Activated T-helper 17 cell treated with anti-CD3 and anti-CD28 coated beads, Interleukin-2, amount 50 U/mL, for 72 hours (primary cell): ENCODE measurements at regions not wholly inside any gene's neighbourhood (a gene's known extent, or its start where the extent isn't known, plus 50 kb on each side); places are given as distances from the start of the nearest gene placed in this dataset.
A peak's percentile ranks its signal among the peaks of the same experiment; 100 is the strongest.

Experiments used
- ATAC-seq: fragments of 150-1000 bp; cut with Tn5 transposase; replicated peaks from 2 replicates; pipeline ENCODE4 v1.10.0; 2021; ENCODE audit warnings: mild to moderate bottlenecking, moderate library complexity
- H3K27ac Mint-ChIP-seq: one replicate; pipeline ENCODE4 v1.8.0; 2022; ENCODE audit warnings: mixed read lengths
- H3K27me3 Mint-ChIP-seq: one replicate; pipeline ENCODE4 v1.8.0; 2022; ENCODE audit warnings: mixed read lengths
- H3K36me3 Mint-ChIP-seq: one replicate; pipeline ENCODE4 v1.8.0; 2022; ENCODE audit warnings: low read depth, mild to moderate bottlenecking, mixed read lengths
- H3K4me1 Mint-ChIP-seq: one replicate; pipeline ENCODE4 v1.8.0; 2022; ENCODE audit warnings: mixed read lengths
- H3K4me3 Mint-ChIP-seq: one replicate; pipeline ENCODE4 v1.8.0; 2022; ENCODE audit warnings: mild to moderate bottlenecking, mixed read lengths
- H3K9me3 Mint-ChIP-seq: one replicate; pipeline ENCODE4 v1.8.0; 2022; ENCODE audit warnings: mixed read lengths

DNA sequence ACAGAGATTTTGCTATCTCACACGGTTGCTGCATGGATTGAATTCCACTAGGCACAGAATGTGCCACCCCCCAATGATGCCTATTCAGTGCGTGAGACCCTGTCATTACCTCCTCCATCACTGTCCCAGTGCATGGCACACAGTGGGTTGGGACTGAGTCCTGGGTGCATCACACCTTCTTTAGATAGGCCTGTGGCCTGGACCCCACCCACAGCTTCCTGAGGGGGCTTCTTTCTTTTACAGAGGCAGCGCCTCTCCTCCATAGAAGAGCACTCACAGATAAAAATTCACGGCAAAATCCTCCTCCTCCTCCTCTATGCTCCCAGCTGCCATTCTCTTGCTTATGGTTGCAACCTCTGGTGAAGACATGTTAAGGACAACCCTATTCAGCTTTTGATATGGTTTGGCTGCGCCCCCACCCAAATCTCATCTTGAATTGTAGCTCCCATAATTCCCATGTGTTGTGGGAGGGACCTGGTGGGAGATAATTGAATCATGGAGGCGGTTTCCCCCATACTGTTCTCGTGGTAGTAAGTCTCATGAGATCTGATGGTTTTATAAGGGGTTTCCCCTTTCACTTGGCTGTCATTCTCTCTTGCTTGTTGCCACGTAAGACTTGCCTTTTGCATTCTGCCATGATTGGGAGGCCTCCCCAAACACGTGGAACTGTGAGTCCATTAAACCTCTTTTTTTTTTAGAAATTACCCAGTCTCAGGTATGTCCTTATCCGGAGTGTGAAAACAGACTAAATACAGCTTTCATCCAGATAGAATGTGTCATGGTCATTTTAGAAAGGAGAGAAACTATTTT is 147.6 kb downstream of the KLF13 start:
- Mint-ChIP-seq H3K27ac (peak overlapping the region; percentile 91), H3K4me1 (peaks cover 30% of the 10 kb centered on the region), H3K9me3 (peaks cover 6% of the 10 kb centered on the region), H3K36me3 (peaks cover 11% of the 10 kb centered on the region), H3K27me3 (no peaks in the 10 kb centered on the region), H3K4me3 (peak overlapping the region; percentile 84)
- peak; percentile 67 for ATAC-seq

DNA sequence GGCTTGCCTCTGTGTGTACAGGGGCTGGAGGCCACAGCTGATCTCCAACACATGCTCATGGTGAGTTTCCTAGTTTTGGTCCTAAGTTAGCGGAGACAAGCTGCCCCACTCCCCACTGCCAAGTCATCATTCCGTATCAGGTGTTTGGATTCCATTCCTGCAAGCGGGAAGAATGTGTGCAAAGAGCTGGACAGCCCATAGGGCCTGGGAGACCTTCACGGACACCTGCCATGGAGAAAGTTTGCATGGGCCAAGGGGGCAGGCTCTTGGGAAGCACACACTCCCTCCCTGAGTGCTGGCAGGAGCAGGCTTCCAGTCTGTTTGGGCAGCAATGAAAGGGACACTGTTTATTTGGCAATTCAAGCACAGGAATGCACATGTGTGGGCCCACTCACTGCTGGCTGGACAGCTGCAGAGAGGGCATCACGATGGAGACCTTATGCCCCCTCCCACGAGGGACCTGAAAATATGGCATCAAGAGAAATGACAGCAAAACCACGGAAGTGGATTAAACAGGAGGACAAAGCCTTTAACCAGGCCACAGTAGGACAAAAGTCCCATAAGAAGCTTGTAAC is 149.7 kb downstream of the KLF13 start:
- no peak for ATAC-seq
- Mint-ChIP-seq H3K36me3 (peaks cover 28% of the 10 kb centered on the region), H3K9me3 (peaks cover 6% of the 10 kb centered on the region), H3K27ac (no peak overlapping the region), H3K4me3 (no peak overlapping the region), H3K4me1 (peaks cover 32% of the 10 kb centered on the region), H3K27me3 (no peaks in the 10 kb centered on the region)

DNA sequence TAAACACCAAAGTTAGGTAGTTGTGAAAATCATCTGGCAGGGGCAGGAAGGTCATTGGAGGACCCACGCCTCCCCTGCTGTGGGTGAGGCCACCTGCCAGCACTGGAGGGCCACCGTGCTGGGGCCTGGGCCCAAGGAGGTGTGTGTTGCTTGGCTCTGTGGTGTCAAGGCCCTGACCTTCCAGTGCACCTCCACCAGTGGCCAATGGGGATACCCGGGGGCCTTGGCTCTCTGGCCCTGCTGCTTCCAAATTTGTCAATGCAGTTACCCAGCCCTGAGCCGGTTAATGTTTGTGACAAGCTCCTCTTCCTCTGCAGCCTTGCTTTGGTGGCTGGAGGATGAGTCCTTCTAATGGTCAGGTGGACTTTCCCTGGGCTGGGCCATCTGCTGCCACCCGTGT is 150.2 kb downstream of the KLF13 start:
- ATAC-seq: no peak
- H3K4me3 Mint-ChIP-seq: no peak overlapping the region
- peaks cover 6% of the 10 kb centered on the region for H3K9me3 Mint-ChIP-seq
- no peaks in the 10 kb centered on the region for H3K27me3 Mint-ChIP-seq
- H3K27ac Mint-ChIP-seq: no peak overlapping the region
- H3K4me1 Mint-ChIP-seq: peaks cover 31% of the 10 kb centered on the region
- H3K36me3 Mint-ChIP-seq: peaks cover 34% of the 10 kb centered on the region

DNA sequence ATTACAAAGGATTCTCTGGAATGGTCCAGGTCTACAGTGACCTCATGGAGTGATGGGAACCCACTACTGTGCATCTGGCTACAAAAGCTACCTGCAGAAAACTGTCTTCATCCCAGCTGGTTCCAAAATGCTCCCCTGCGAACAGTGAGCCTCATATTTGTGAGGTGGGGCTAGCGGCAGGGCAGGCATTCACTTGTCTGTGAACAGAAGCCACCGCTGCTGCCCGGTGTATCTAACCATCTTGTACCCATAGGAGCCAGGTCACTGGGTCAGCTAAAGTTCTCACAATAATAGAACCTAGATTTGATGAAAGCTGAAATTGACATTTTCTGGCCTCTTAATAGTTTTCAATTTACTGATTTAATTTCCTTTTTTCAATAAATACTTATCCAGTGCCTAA is 150.7 kb downstream of the KLF13 start:
- peaks cover 38% of the 10 kb centered on the region for H3K36me3 Mint-ChIP-seq
- no peak overlapping the region for H3K27ac Mint-ChIP-seq
- peaks cover 31% of the 10 kb centered on the region for H3K4me1 Mint-ChIP-seq
- no peaks in the 10 kb centered on the region for H3K27me3 Mint-ChIP-seq
- ATAC-seq: no peak
- no peak overlapping the region for H3K4me3 Mint-ChIP-seq
- H3K9me3 Mint-ChIP-seq: peaks cover 6% of the 10 kb centered on the region

DNA sequence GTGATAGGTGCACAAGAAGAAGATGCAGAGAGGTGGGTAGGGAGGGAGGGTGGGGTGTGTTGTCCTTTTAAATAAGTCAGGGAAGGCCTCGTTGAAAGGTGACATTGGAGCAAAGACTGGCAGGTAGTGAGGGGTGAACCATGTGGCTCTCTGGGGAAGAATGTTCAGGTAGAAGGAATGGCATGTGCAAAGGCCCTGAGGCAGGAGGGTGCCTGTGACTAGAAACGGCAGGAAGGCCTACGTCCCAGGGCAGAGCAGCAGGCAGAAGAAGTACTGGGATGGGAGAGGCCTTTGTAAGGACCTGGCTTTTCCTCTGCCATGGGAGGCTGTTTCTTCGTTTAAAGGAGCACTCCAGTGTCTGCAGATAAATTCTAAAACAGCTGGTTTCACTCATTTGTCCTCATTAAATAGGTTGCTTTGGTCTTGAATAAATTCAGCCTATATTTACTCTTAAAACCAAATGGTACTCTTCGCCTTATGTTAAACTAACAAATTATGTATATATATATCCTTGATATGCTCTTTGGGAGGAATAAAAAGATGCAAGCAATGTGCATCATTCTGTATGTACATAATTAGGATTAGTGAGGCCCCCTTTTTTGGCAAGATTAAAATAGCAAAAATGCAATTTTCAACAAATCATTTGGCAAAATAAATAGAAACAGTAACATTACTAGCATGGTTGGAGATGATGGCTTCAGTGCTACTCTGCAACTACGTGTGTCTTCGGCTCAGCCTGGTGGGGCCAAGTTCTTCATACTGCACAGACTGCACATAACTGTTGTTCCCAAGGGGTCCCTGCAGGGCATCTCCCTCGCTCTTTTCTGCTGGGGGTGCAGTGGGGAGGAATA is 151.4 kb downstream of the KLF13 start:
- Mint-ChIP-seq H3K9me3 (peaks cover 6% of the 10 kb centered on the region), H3K27me3 (no peaks in the 10 kb centered on the region), H3K27ac (no peak overlapping the region), H3K4me1 (peaks cover 28% of the 10 kb centered on the region), H3K36me3 (peaks cover 46% of the 10 kb centered on the region), H3K4me3 (no peak overlapping the region)
- ATAC-seq: no peak

DNA sequence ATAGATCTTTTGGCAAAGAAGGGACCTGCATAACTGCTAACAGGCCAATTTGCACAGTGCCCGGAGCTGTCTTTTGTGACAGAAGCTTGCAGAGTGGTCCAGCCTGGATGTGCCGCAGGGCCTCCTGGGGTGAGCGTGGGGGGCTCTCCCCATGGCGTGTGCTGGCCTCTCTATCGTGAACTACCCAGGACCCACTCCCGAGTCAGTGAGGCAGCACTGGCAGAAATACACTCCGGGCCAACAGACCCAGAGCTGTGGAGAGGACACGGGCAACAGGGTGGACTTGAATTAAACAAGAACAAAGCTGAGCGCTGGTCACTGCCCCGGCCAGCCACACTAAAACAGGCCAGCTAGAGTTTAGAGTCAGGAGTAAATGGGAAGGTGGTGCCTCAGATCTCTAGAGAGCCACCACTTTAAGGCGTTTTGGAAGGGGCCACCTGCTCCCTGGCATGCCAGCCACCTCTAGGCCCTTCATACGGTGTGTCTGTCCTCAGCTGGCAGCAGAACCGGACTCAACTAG is 152.1 kb downstream of the KLF13 start:
- Mint-ChIP-seq H3K9me3 (peaks cover 6% of the 10 kb centered on the region), H3K4me1 (peaks cover 24% of the 10 kb centered on the region), H3K27ac (no peak overlapping the region), H3K36me3 (peaks cover 48% of the 10 kb centered on the region), H3K27me3 (no peaks in the 10 kb centered on the region), H3K4me3 (no peak overlapping the region)
- no peak for ATAC-seq

DNA sequence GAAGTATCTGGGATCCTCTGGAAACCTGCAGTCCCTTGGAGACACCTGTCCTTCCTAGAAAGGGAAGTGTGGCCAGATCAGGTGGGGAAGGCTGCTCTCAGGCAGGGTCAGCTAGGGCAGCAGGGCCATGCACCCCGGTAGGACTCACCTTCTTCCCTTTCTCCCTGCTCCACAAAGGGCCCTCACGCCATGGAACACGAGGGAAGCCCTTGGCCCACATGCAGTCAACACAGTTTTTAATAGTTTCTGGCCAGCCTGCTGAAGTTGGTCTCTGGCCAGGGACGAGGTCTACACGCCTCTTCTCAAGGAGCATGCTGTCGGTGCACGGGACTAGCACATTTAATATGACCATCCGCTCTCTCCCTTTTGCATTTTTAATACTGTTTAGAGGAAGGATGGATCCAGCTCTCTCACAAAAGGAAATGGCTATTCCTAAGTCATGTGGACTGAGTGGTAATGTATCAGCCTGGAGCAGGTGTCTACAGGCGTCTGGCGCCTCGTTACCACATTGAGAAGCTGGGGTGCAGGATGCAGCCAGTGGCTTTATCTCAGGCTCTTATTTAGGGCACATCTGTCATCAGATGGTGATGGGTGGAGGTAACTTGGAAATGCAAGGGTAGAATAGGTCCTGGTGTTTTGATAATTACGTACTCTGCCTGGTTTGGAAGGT is 153.9 kb downstream of the KLF13 start:
- no peaks in the 10 kb centered on the region for H3K9me3 Mint-ChIP-seq
- H3K36me3 Mint-ChIP-seq: peaks cover 59% of the 10 kb centered on the region
- no peak overlapping the region for H3K27ac Mint-ChIP-seq
- H3K27me3 Mint-ChIP-seq: no peaks in the 10 kb centered on the region
- peaks cover 16% of the 10 kb centered on the region for H3K4me1 Mint-ChIP-seq
- no peak for ATAC-seq
- H3K4me3 Mint-ChIP-seq: peak overlapping the region; percentile 91

DNA sequence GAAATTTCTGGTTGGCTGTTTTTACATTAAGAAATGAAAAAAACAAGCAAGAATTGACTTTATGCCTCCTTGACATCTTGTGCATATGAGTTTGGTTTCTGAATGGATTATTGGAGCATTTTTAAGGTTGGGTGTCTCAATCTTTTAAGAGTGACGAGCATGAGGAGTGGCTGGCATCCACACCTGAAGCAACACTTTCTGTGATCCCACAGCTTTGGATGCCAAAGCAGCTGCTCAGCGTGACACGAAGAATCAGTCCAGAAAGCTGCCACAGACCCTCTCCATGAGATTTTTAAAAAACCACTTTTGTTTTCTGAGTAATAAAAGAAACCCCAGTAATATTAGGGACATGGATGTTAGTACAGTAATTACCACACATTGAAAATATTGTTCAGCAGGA is 154.5 kb downstream of the KLF13 start:
- ATAC-seq: no peak
- peaks cover 14% of the 10 kb centered on the region for H3K4me1 Mint-ChIP-seq
- H3K27ac Mint-ChIP-seq: no peak overlapping the region
- no peaks in the 10 kb centered on the region for H3K9me3 Mint-ChIP-seq
- H3K36me3 Mint-ChIP-seq: peaks cover 59% of the 10 kb centered on the region
- no peaks in the 10 kb centered on the region for H3K27me3 Mint-ChIP-seq
- H3K4me3 Mint-ChIP-seq: peak overlapping the region; percentile 91

DNA sequence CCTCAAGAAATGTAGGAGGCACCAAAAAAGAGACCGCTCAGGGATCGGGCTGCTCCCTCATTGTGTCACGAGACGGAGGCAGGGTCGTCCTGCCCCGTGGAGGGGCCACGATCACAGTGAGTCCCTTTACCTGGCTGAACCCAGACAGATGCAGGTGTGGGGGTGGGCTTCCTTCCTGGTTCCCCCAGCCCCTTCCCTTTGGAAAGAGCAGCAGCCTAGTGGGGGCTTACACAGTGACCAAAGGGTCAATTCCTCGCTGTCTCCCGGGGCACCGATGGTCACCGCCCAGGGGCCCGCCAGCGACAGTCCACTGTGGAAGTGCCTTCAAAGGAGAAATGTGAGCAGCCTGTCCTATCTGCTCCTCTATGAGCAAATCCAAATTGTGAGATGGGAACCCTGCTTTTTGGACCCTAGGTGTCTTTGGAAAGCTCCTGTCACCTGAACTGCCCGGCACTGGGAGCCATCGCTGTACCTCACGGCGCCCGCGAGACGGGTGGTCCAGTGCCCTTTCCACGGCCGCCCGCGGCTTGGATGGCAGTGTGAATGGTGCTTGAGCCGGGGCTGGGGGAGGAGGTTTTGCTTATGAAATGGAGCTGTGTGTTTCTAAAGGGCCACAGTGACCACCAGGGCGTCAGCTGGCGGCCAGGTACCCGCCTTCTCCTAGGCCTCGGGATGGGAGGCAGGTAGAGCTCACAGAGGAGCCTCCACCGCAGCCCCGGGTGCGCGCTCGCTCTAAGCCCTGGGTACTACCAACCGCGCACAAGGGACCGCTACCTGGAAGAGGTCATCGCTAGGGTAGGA is 155.7 kb downstream of the KLF13 start:
- no peaks in the 10 kb centered on the region for H3K9me3 Mint-ChIP-seq
- ATAC-seq: no peak
- H3K27me3 Mint-ChIP-seq: no peaks in the 10 kb centered on the region
- peaks cover 59% of the 10 kb centered on the region for H3K36me3 Mint-ChIP-seq
- peaks cover 14% of the 10 kb centered on the region for H3K4me1 Mint-ChIP-seq
- peak overlapping the region; percentile 97 for H3K27ac Mint-ChIP-seq
- peak overlapping the region; percentile 91 for H3K4me3 Mint-ChIP-seq

DNA sequence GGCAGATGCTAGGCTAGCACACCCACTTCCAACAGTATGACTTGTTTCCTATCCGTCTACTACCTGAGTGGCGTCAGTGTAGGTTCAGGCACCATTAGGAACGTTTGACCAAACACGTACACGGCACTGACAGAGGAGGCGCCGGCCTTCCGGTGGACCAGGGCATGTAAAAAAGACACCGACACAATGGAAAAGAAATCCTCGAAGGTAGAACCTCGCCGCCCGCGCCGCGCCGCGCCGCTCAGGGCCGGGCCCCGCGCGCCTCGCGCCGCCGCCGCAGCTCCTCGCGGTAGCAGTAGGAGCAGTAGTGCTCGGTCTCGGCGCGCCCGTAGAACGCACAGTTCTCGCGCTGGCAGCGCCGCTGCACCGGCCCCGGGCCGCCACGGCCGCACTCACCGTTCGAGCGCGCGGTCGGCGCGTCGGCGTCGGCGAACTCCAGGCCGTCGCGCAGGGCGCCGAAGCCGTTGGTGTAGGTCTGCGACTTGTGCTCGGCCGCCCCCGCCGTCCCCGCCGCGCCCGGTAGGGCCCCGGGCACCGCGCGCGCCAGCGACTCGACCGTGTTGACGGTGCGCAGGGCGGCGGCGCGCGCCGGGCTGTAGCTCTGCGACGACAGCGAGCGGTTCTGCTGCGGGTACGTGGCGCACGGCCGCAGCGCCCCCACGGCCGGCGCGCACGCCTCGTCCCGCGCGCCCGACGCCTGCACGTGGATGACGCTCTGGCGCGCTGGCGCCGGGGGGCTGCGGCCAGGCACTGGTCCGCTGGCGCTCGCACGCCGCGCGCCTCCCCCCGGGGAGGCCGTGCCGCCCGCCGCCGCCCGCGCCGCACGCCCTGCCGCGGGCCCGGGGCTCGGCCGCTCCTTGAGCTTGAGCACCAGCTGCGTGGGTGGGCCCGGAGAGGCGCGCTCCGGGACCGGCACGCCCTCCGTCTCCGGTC is 156.7 kb downstream of the KLF13 start:
- no peaks in the 10 kb centered on the region for H3K9me3 Mint-ChIP-seq
- peak overlapping the region; percentile 91 for H3K4me3 Mint-ChIP-seq
- H3K4me1 Mint-ChIP-seq: peaks cover 21% of the 10 kb centered on the region
- ATAC-seq: peak; percentile 83
- no peaks in the 10 kb centered on the region for H3K27me3 Mint-ChIP-seq
- H3K36me3 Mint-ChIP-seq: peaks cover 57% of the 10 kb centered on the region
- H3K27ac Mint-ChIP-seq: peak overlapping the region; percentile 97

DNA sequence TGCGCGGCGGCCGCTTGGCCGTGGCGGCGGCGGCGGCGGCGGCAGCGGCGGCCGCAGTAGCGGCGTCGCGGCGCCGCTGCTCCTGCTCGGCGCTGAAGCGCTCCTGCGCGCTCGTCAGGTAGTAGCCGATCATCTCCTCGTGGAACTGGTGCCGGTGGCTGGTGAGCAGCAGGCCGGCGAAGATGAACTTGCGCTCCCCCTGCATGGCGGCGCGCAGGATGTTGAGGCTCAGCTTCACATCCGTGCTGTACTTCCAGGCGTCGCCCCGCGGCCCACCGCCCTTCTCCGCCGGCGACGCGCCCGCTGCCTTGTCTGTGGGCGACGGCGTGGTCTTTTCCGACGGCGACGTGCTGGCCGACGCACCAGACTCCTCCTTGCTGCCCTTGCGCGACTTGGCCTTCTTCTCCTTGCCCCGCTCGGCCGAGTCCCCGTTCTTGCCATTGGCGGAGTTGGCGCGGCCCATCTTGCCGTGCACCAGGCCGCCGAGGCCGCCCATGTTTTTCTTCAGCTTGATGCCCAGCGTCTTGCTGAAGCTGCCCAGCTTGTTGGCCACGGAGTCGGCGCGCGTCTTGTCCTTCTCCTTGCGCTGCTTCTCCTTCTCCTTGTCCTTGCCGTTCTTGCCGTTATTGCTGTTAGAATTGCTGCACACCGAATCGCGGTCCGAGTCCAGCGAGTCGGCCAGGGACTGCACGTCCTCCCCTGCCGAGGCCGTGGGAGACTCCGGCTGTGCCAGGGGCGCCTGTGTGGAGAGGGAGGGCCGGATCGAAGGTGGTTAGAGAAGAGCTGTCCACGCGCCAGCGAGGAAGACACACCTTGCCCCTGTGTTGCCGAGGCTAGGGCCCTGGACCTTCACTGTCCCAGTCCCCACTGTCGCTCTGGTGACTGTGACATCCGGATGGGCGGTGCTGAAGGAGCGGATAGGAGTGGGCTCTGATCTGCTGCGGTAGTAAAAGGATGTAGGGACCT is 157.6 kb downstream of the KLF13 start:
- H3K36me3 Mint-ChIP-seq: peaks cover 48% of the 10 kb centered on the region
- no peaks in the 10 kb centered on the region for H3K27me3 Mint-ChIP-seq
- peak; percentile 3 for ATAC-seq
- peak overlapping the region; percentile 85 for H3K4me3 Mint-ChIP-seq
- no peaks in the 10 kb centered on the region for H3K9me3 Mint-ChIP-seq
- peak overlapping the region; percentile 90 for H3K27ac Mint-ChIP-seq
- H3K4me1 Mint-ChIP-seq: peaks cover 27% of the 10 kb centered on the region

DNA sequence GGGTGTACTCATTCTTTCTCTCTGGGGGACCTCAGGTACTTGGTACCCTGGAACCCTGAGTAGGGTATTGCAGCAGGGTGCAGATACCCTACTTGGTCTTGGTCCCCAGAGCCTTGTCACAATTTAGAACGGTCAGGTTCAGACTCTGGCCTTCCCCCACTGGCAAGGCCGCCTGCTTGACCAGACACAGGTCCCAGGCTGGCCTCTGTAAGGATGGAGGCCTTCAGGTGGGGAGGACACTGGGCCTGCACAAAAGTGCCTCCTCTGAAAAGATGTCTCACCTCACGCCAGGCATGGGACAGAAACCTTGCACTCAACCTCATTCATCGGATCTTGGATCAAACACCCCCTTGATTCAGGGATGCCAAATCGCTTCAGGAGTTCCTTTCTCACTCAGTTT is 158.4 kb downstream of the KLF13 start:
- Mint-ChIP-seq H3K4me3 (peak overlapping the region; percentile 85), H3K36me3 (peaks cover 43% of the 10 kb centered on the region), H3K4me1 (peaks cover 27% of the 10 kb centered on the region), H3K27me3 (no peaks in the 10 kb centered on the region), H3K9me3 (no peaks in the 10 kb centered on the region), H3K27ac (peak overlapping the region; percentile 90)
- no peak for ATAC-seq
